Naive thymus-derived CD8-positive, alpha-beta T cell (primary cell): ENCODE measurements at regions not wholly inside any gene's neighbourhood (a gene's known extent, or its start where the extent isn't known, plus 50 kb on each side); places are given as distances from the start of the nearest gene placed in this dataset.
A peak's percentile ranks its signal among the peaks of the same experiment; 100 is the strongest.
"Not testable (repeated sequence)": the region's sequence is repeated elsewhere in the genome, so short reads cannot be mapped to it uniquely, and the experiment has no call there.

ENCODE experiments used
- ATAC-seq, 2 donors: fragments of 150-1000 bp; cut with Tn5 transposase in 1 of 2; sonication (Bioruptor Pico), chemical (Tn5 transposase) in 1 of 2; 1 replicate in 1 of 2; 2 replicates in 1 of 2; pipeline ENCODE4 v1.10.0; 2021; ENCODE audit warnings: mild to moderate bottlenecking in 2 of 2, moderate library complexity in 2 of 2
- POLR2A ChIA-PET: fragments of 350-600 bp; sonication (Branson Sonifier 250); formaldehyde crosslinking; loops from one replicate; lab custom pipeline; 2021; ENCODE audit warnings: antibody characterized with exemption; lab: Charles Lee
- DNase-seq, 10 donors: peaks; one replicate each; pipeline versions ENCODE4 v3.0.0 to v3.0.0-alpha.2; 2020 to 2022
- H3K27ac Mint-ChIP-seq, 10 donors: one replicate each; pipeline ENCODE4 v1.8.0; 2020 to 2022; ENCODE audit warnings: mild to moderate bottlenecking in 10 of 10, mixed read lengths in 10 of 10, moderate library complexity in 4 of 10, inconsistent platforms in 1 of 10
- H3K27me3 Mint-ChIP-seq, 5 donors: one replicate each; pipeline ENCODE4 v1.8.0; 2021 to 2022; ENCODE audit warnings: mixed read lengths in 5 of 5
- H3K36me3 Mint-ChIP-seq, 3 donors: one replicate each; pipeline ENCODE4 v1.8.0; 2020 to 2022; ENCODE audit warnings: mixed read lengths in 3 of 3, mild to moderate bottlenecking in 2 of 3, inconsistent platforms in 1 of 3
- H3K4me1 Mint-ChIP-seq, 4 donors: one replicate each; pipeline ENCODE4 v1.8.0; 2021 to 2022; ENCODE audit warnings: mixed read lengths in 4 of 4
- H3K4me3 Mint-ChIP-seq, 10 donors: one replicate each; pipeline ENCODE4 v1.8.0; 2020 to 2022; ENCODE audit warnings: mild to moderate bottlenecking in 10 of 10, mixed read lengths in 10 of 10, moderate library complexity in 6 of 10, inconsistent platforms in 1 of 10
- H3K9me3 Mint-ChIP-seq, 9 donors: one replicate each; pipeline ENCODE4 v1.8.0; 2020 to 2022; ENCODE audit warnings: mixed read lengths in 9 of 9, mild to moderate bottlenecking in 3 of 9, inconsistent platforms in 1 of 9, moderate library complexity in 1 of 9

GRCh38 chr3:193023218-193023617 lies 105.6 kb upstream of the MB21D2 start:
- Mint-ChIP-seq H3K27ac (no peak overlapping the region), H3K9me3 (no peaks in the 10 kb centered on the region), H3K27me3 (peaks cover 0 to 4% (median 0%) of the 10 kb centered on the region in 5 donors), H3K4me3 (no peak overlapping the region), H3K36me3 (no peaks in the 10 kb centered on the region), H3K4me1 (no peaks in the 10 kb centered on the region)
- POLR2A ChIA-PET = no interaction called here
- DNase-seq (no peak), ATAC-seq (no peak)

DNA sequence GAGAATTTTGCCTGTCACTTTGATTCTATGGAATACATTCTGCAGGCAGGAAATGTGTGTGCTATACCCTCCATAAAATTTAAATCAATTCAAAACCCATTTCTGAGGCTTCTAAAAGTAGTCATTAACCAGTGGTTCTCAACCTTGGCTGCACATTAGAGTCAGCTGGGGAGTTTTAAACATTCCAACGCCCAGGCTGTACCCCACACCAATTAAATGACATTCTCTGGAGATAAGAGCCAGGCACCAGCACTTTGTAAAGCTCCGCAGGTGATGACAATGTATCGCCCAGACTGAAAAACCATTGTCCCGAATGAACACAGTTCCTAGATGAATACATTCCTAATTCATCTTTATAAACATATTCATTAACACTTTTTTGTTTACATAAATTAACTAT lies 110.6 kb upstream of the MB21D2 start:
- no peaks in the 10 kb centered on the region for H3K36me3 Mint-ChIP-seq
- POLR2A ChIA-PET = no interaction called here
- no peak overlapping the region for H3K4me3 Mint-ChIP-seq
- no peak for DNase-seq
- H3K4me1 Mint-ChIP-seq = peaks cover 2 to 6% (median 4%) of the 10 kb centered on the region in 4 donors
- ATAC-seq = no peak
- no peaks in the 10 kb centered on the region for H3K9me3 Mint-ChIP-seq
- peaks cover 0 to 4% (median 0%) of the 10 kb centered on the region in 5 donors for H3K27me3 Mint-ChIP-seq
- no peak overlapping the region for H3K27ac Mint-ChIP-seq

DNA sequence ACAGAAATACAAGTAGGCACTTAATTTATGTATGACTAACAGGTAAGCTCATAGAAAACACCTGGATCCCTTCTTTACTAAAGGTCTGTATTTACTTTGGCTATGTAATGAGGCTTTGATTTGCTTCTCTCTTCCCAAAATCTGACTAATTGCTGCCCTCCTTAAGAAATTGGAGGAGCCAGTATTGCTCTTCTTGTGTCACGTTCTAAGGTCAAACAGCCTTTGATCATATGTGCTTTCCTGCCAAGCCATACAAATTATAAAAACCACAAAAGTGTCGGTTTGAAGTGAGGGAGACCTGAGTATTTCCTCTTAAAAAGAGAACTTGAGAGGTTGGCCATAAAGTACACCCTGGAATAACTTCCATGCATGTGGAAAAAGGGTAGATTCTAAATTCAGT lies 112.1 kb upstream of the MB21D2 start:
- POLR2A ChIA-PET = no interaction called here
- DNase-seq (no peak), ATAC-seq (no peak)
- H3K4me3 Mint-ChIP-seq = no peak overlapping the region
- H3K27ac Mint-ChIP-seq = no peak overlapping the region
- H3K27me3 Mint-ChIP-seq = peaks cover 0 to 4% (median 0%) of the 10 kb centered on the region in 5 donors
- peaks cover 2 to 6% (median 4%) of the 10 kb centered on the region in 4 donors for H3K4me1 Mint-ChIP-seq
- H3K36me3 Mint-ChIP-seq = no peaks in the 10 kb centered on the region
- no peaks in the 10 kb centered on the region for H3K9me3 Mint-ChIP-seq

DNA sequence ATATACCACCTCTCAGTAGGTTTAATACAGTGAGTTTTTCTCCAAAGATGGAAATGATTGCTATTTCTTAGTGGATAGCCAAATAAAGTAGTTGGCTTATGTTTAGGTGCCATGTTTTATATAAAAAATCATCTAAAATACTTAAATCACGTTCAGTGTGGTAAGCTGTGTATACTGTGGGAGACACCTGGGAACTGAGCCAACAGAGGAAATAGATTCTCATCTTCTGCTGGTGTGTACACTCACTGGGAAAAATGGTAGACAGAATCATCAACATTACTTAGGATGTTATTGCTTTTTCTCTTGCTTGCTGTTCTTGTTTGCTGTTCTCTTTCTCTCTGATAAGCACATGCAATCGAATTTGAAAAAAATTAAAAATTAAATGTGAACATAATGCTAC lies 112.6 kb upstream of the MB21D2 start:
- Mint-ChIP-seq H3K4me1 (peaks cover 2 to 6% (median 4%) of the 10 kb centered on the region in 4 donors), H3K27me3 (peaks cover 0 to 4% (median 0%) of the 10 kb centered on the region in 5 donors), H3K36me3 (no peaks in the 10 kb centered on the region), H3K4me3 (no peak overlapping the region), H3K27ac (no peak overlapping the region), H3K9me3 (no peaks in the 10 kb centered on the region)
- POLR2A ChIA-PET = no interaction called here
- DNase-seq (no peak), ATAC-seq (no peak)

- Mint-ChIP-seq H3K36me3 (no peaks in the 10 kb centered on the region), H3K4me1 (peaks cover 2 to 6% (median 4%) of the 10 kb centered on the region in 4 donors), H3K4me3 (no peak overlapping the region), H3K9me3 (no peaks in the 10 kb centered on the region), H3K27me3 (peaks cover 0 to 4% (median 0%) of the 10 kb centered on the region in 5 donors), H3K27ac (no peak overlapping the region)
- ATAC-seq = no peak
- DNase-seq = no peak
- POLR2A ChIA-PET = no interaction called here
These were observed 114.3 kb upstream of the MB21D2 start for GRCh38 chr3:193031911-193032310.

DNA sequence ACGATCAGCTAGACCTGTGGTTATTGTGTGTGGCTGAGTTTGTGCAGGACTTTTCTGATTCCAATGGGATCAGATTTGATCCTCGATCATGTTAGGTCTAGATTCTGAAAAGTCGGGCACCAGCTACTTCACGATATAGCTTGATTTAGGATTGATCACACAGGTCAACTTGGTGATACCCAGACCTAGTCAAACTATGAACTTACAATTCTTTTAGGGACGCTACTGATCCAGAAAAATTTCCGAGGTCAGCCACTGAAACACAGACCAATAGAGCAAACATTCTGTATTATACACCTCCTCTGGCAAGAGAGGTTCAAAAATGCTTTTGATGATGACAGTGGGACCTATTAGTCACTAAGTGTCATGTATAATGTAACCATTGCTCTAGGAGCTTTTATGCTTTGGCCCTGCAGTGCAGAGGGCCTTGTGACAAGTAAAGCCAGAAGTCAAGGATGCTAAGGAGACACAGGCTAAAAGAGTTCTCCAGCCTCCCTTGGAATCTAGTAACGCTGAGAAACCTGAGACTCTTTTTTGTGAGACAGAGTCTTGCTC lies 115.6 kb upstream of the MB21D2 start:
- ATAC-seq (no peak), DNase-seq (no peak)
- peaks cover 2 to 6% (median 4%) of the 10 kb centered on the region in 4 donors for H3K4me1 Mint-ChIP-seq
- H3K27me3 Mint-ChIP-seq = peaks cover 0 to 1% (median 0%) of the 10 kb centered on the region in 5 donors
- H3K4me3 Mint-ChIP-seq = no peak overlapping the region
- peaks cover 0 to 6% (median 0%) of the 10 kb centered on the region in 9 donors for H3K9me3 Mint-ChIP-seq
- H3K27ac Mint-ChIP-seq = no peak overlapping the region
- H3K36me3 Mint-ChIP-seq = no peaks in the 10 kb centered on the region
- POLR2A ChIA-PET = no interaction called here

DNA sequence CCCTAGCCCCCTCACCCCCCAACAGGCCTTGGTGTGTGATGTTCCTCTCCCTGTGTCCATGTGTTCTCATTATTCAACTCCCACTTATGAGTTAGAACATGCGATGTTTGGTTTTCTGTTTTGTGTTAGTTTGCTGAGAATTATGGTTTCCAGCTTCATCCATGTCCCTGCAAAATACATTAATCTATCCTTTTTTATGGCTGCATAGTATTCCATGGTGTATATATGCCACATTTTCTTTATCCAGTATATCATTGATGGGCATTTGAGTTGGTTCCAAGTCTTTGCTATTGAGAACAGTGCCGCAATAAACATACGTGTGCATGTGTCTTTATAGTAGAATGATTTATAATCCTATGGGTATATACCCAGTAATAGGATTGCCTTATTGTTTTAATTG lies 120.2 kb upstream of the MB21D2 start:
- H3K36me3 Mint-ChIP-seq, ATAC-seq, DNase-seq, H3K27me3 Mint-ChIP-seq, H3K4me1 Mint-ChIP-seq, POLR2A ChIA-PET, H3K27ac Mint-ChIP-seq, H3K4me3 Mint-ChIP-seq, H3K9me3 Mint-ChIP-seq: not testable (repeated sequence)

DNA sequence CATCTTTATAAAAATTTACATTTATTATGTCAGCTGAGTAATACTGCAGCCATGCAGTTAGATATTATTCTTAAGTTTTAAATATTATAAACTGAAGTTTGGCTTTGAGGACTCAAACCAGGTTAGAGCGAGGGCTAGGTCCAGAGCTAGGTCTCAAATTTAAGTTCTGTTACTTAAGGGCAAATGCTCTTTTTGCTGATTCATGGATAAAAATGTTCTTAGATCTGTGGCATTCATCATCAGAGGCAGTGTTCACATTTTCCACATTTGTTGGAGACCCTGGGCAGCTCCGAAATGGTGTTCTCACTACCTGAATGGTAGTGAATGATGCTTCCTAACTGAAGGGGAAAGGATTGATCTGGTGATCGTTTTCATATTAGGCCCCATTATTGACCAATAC lies 121.4 kb upstream of the MB21D2 start:
- H3K4me1 Mint-ChIP-seq = no peaks in the 10 kb centered on the region
- DNase-seq (no peak), ATAC-seq (no peak)
- POLR2A ChIA-PET = no interaction called here
- no peaks in the 10 kb centered on the region for H3K36me3 Mint-ChIP-seq
- peaks cover 0 to 6% (median 0%) of the 10 kb centered on the region in 9 donors for H3K9me3 Mint-ChIP-seq
- H3K4me3 Mint-ChIP-seq = no peak overlapping the region
- H3K27me3 Mint-ChIP-seq = peaks cover 0 to 1% (median 0%) of the 10 kb centered on the region in 5 donors
- no peak overlapping the region for H3K27ac Mint-ChIP-seq

DNA sequence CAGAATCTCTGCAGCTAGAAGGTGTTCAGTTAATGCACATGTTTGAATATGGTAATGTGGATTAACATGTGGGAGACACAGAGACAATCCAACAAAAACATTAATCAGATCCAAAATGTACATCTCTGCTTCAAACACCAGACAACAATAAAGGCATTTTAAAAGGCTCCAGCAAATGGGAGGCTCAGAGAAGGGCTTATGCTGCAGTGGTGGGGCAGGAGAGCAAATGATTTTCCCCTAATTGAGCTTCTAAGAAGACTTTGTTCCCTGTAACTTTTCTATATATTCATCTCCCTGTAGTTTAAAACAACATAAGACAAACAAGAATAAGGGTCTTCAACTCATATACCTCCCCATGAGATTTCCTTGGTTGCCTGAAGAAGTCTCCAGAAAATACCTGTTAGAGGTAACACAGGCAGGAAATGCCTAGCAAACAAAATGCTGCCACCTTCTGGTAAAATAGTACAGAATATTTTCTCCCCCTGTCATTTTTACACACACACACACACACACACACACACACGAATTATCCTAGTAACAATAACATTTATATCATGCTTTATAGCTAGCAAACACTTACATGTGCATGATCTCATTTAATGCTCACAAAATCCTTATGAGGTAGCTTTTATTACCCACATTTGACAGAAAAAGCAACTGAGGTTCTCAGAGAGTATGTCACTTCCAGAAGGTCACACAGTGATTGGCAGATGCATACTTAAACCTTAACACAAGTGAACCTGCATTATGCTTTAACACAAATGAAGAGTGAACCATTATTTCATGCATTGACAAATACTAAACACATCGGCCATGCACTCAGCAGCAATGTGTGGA lies 123.4 kb upstream of the MB21D2 start:
- POLR2A ChIA-PET = no interaction called here
- Mint-ChIP-seq H3K9me3 (peaks cover 0 to 6% (median 0%) of the 10 kb centered on the region in 9 donors), H3K27me3 (no peaks in the 10 kb centered on the region), H3K27ac (no peak overlapping the region), H3K4me1 (no peaks in the 10 kb centered on the region), H3K36me3 (no peaks in the 10 kb centered on the region), H3K4me3 (no peak overlapping the region)
- DNase-seq = peak in 4 of 10 donors; percentile 2 to 51 (median 24)
- ATAC-seq = no peak

DNA sequence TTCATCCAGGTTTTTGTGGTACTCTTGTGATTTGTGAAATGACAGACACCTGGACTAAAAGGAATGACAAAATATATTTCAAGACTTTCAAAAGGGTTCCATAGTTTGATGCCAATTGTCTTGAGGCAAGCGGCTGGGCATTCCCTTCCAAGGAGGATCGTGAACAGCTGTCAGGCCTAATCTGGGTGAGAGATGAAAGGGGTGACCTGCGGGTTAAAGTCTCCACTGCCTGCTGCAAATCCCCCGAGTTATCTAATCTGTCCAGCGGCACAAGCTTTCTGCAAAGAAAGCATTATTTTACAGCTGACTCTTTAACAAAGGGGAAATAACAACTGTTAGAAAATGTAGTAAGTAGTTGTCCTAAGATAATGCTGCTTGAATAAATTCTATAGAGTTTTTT lies 128.7 kb upstream of the MB21D2 start:
- POLR2A ChIA-PET = no interaction called here
- Mint-ChIP-seq H3K4me1 (no peaks in the 10 kb centered on the region), H3K36me3 (no peaks in the 10 kb centered on the region), H3K27ac (no peak overlapping the region), H3K9me3 (no peaks in the 10 kb centered on the region), H3K4me3 (no peak overlapping the region), H3K27me3 (peaks cover 0 to 3% (median 0%) of the 10 kb centered on the region in 5 donors)
- no peak for ATAC-seq
- no peak for DNase-seq

GRCh38 chr3:193047461-193047860 lies 129.8 kb upstream of the MB21D2 start:
- H3K27ac Mint-ChIP-seq, POLR2A ChIA-PET, H3K27me3 Mint-ChIP-seq, H3K4me1 Mint-ChIP-seq, H3K9me3 Mint-ChIP-seq, H3K4me3 Mint-ChIP-seq, DNase-seq, ATAC-seq, H3K36me3 Mint-ChIP-seq: not testable (repeated sequence)

DNA sequence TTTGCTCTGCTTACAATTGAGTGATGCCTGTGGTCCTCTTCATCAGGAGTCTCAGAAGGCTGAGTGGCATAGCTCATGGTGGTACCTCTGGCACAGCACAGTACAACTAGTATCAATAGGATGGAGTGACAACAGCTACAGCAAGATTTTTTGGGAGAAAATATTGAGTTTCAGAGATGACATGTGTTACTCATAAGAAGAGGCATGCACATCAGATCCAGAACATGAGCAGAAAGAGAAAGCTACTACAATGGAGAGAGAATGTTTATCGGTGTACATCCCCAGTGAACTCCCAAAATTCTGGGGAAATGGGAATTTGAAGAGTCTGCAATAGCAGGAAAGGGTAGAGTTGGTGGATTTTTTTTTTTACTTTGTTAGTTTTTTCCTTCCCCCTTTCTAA lies 130.5 kb upstream of the MB21D2 start:
- Mint-ChIP-seq H3K9me3 (no peaks in the 10 kb centered on the region), H3K27ac (no peak overlapping the region), H3K4me3 (no peak overlapping the region), H3K36me3 (no peaks in the 10 kb centered on the region), H3K27me3 (peaks cover 0 to 3% (median 0%) of the 10 kb centered on the region in 5 donors), H3K4me1 (no peaks in the 10 kb centered on the region)
- ATAC-seq (no peak), DNase-seq (no peak)
- POLR2A ChIA-PET = no interaction called here

GRCh38 chr3:193049935-193050334 lies 132.3 kb upstream of the MB21D2 start:
- no peak for ATAC-seq
- Mint-ChIP-seq H3K27me3 (peaks cover 0 to 3% (median 0%) of the 10 kb centered on the region in 5 donors), H3K4me1 (no peaks in the 10 kb centered on the region), H3K27ac (no peak overlapping the region), H3K9me3 (peaks cover 0 to 2% (median 0%) of the 10 kb centered on the region in 9 donors), H3K4me3 (no peak overlapping the region), H3K36me3 (no peaks in the 10 kb centered on the region)
- POLR2A ChIA-PET = no interaction called here
- DNase-seq = no peak
